ENCODE measurements at regions not wholly inside any gene's neighbourhood (a gene's known extent, or its start where the extent isn't known, plus 50 kb on each side); places are given as distances from the start of the nearest gene placed in this dataset.

GRCh38 chr4:32161392-32161791 is 1441.2 kb downstream of the PCDH7 start:
- TF ChIP-seq CTCF (conservative IDR thresholded peaks at IDR 0.05), result no peak
- no CpG with 5 or more reads among the region's 3 CpGs for WGBS (ENCODE audit: extremely low coverage, insufficient read length, low lambda C conversion rate)
- Histone ChIP-seq H3K4me2 (ENCODE audit: insufficient read depth, insufficient read length, low read length) (no peak overlapping the region), H3K23ac (ENCODE audit: insufficient read length, low read depth, low read length) (no peak overlapping the region), H3K56ac (ENCODE audit: insufficient read length, low read depth, low read length) (no peak overlapping the region), H4K5ac (ENCODE audit: insufficient read length, low read depth, low read length) (no peak overlapping the region), H2AFZ (ENCODE audit: low read length) (no peak overlapping the region), H3K9ac (ENCODE audit: extremely low read depth, insufficient read length, low read length) (no peak overlapping the region), H3K14ac (ENCODE audit: insufficient read depth, low read length) (no peak overlapping the region), H3K79me1 (ENCODE audit: insufficient read depth, low read depth, low read length, poor library complexity, severe bottlenecking) (no peaks in the 10 kb centered on the region), H3K27me3 (ENCODE audit: insufficient read depth, low read length) (no peaks in the 10 kb centered on the region), H2BK12ac (ENCODE audit: insufficient read length, low read depth, low read length) (no peak overlapping the region), H3K9me3 (ENCODE audit: control insufficient read depth, low read depth, low read length) (no peaks in the 10 kb centered on the region), H2AK5ac (ENCODE audit: insufficient read length, low read length) (no peak overlapping the region), H3K4ac (ENCODE audit: low read depth, low read length) (no peak overlapping the region), H2BK120ac (ENCODE audit: low read depth, low read length, poor library complexity, severe bottlenecking) (no peak overlapping the region), H3K23me2 (ENCODE audit: insufficient read length, low read depth, low read length, poor library complexity, severe bottlenecking) (no peaks in the 10 kb centered on the region), H3K79me2 (ENCODE audit: insufficient read depth, low read length) (no peaks in the 10 kb centered on the region), H3K27ac (ENCODE audit: insufficient read length, low read depth, low read length) (no peak overlapping the region), H3K18ac (ENCODE audit: insufficient read length, low read depth, low read length) (no peak overlapping the region), H4K91ac (ENCODE audit: insufficient read length, low read depth, low read length) (no peak overlapping the region), H3T11ph (ENCODE audit: low read length) (no peak overlapping the region), H3K4me1 (ENCODE audit: insufficient read depth, low read length) (no peaks in the 10 kb centered on the region), H2BK20ac (ENCODE audit: low read depth, low read length, poor library complexity, severe bottlenecking) (no peak overlapping the region), H4K8ac (replicated peaks; ENCODE audit: insufficient read length, low read depth, low read length) (no peak overlapping the region), H4K20me1 (ENCODE audit: control insufficient read depth, insufficient read depth, insufficient read length) (no peaks in the 10 kb centered on the region), H2BK15ac (ENCODE audit: low read depth, low read length) (no peak overlapping the region), H2BK5ac (ENCODE audit: insufficient read length, low read length) (no peak overlapping the region)
- Mint-ChIP-seq H3K27me3 (ENCODE audit: low read depth) (no peaks in the 10 kb centered on the region), H3K36me3 (ENCODE audit: insufficient read depth in 1 of 3, low read depth in 3 of 3) (no peaks in the 10 kb centered on the region), H3K27ac (no peak overlapping the region), H3K4me3 (no peak overlapping the region), H3K4me1 (no peaks in the 10 kb centered on the region), H3K9me3 (no peaks in the 10 kb centered on the region)
- DNase-seq, result no peak

All from H9 (cell line).